ENCODE measurements at regions not wholly inside any gene's neighbourhood (a gene's known extent, or its start where the extent isn't known, plus 50 kb on each side); places are given as distances from the start of the nearest gene placed in this dataset.

- Mint-ChIP-seq H3K36me3 (ENCODE audit: unreplicated experiment) (no peaks in the 10 kb centered on the region), H3K4me3 (ENCODE audit: unreplicated experiment) (no peak overlapping the region), H3K9me3 (ENCODE audit: unreplicated experiment) (peaks cover 2% of the 10 kb centered on the region), H3K27me3 (ENCODE audit: unreplicated experiment) (peaks cover 7% of the 10 kb centered on the region), H3K4me1 (ENCODE audit: low read depth, unreplicated experiment) (no peaks in the 10 kb centered on the region), H3K27ac (ENCODE audit: unreplicated experiment) (no peak overlapping the region)
- DNase-seq = no peak
- no peak for TF ChIP-seq CTCF (IDR thresholded peaks at IDR 0.05; ENCODE audit: partially characterized antibody, unreplicated experiment)
Measured at GRCh38 chr4:189176002-189176401, 764.7 kb upstream of the FRG1 start.

- TF ChIP-seq CTCF (IDR thresholded peaks at IDR 0.05; ENCODE audit: partially characterized antibody, unreplicated experiment) = no peak
- no peak overlapping the region for H3K27ac Mint-ChIP-seq (ENCODE audit: unreplicated experiment)
- H3K4me3 Mint-ChIP-seq (ENCODE audit: unreplicated experiment) = no peak overlapping the region
- H3K27me3 Mint-ChIP-seq (ENCODE audit: unreplicated experiment) = peaks cover 7% of the 10 kb centered on the region
- no peaks in the 10 kb centered on the region for H3K36me3 Mint-ChIP-seq (ENCODE audit: unreplicated experiment)
- H3K9me3 Mint-ChIP-seq (ENCODE audit: unreplicated experiment) = peaks cover 2% of the 10 kb centered on the region
- no peaks in the 10 kb centered on the region for H3K4me1 Mint-ChIP-seq (ENCODE audit: low read depth, unreplicated experiment)
- DNase-seq = no peak
Measured at GRCh38 chr4:189177130-189177529, 763.5 kb upstream of the FRG1 start.

- Mint-ChIP-seq H3K4me1 (ENCODE audit: low read depth, unreplicated experiment) (no peaks in the 10 kb centered on the region), H3K27ac (ENCODE audit: unreplicated experiment) (no peak overlapping the region)
- no peak for DNase-seq
Measured at GRCh38 chr4:189178125-189178746, 762.4 kb upstream of the FRG1 start.

GRCh38 chr4:189185810-189186432 lies 754.8 kb upstream of the FRG1 start:
- Mint-ChIP-seq H3K27me3 (ENCODE audit: unreplicated experiment) (no peaks in the 10 kb centered on the region), H3K4me3 (ENCODE audit: unreplicated experiment) (no peak overlapping the region), H3K9me3 (ENCODE audit: unreplicated experiment) (no peaks in the 10 kb centered on the region), H3K4me1 (ENCODE audit: low read depth, unreplicated experiment) (no peaks in the 10 kb centered on the region), H3K36me3 (ENCODE audit: unreplicated experiment) (no peaks in the 10 kb centered on the region), H3K27ac (ENCODE audit: unreplicated experiment) (no peak overlapping the region)
- no peak for DNase-seq
- no peak for TF ChIP-seq CTCF (IDR thresholded peaks at IDR 0.05; ENCODE audit: partially characterized antibody, unreplicated experiment)

More at GRCh38 chr4:189178125-189178746, 762.4 kb upstream of the FRG1 start:
- Mint-ChIP-seq H3K27me3 (ENCODE audit: unreplicated experiment) (peaks cover 7% of the 10 kb centered on the region), H3K9me3 (ENCODE audit: unreplicated experiment) (peaks cover 2% of the 10 kb centered on the region), H3K36me3 (ENCODE audit: unreplicated experiment) (no peaks in the 10 kb centered on the region), H3K4me3 (ENCODE audit: unreplicated experiment) (no peak overlapping the region)
- no peak for TF ChIP-seq CTCF (IDR thresholded peaks at IDR 0.05; ENCODE audit: partially characterized antibody, unreplicated experiment)

- Mint-ChIP-seq H3K4me3 (ENCODE audit: unreplicated experiment) (no peak overlapping the region), H3K4me1 (ENCODE audit: low read depth, unreplicated experiment) (no peaks in the 10 kb centered on the region), H3K27ac (ENCODE audit: unreplicated experiment) (no peak overlapping the region), H3K9me3 (ENCODE audit: unreplicated experiment) (peaks cover 1% of the 10 kb centered on the region), H3K27me3 (ENCODE audit: unreplicated experiment) (no peaks in the 10 kb centered on the region), H3K36me3 (ENCODE audit: unreplicated experiment) (no peaks in the 10 kb centered on the region)
- no peak for DNase-seq
- TF ChIP-seq CTCF (IDR thresholded peaks at IDR 0.05; ENCODE audit: partially characterized antibody, unreplicated experiment) = no peak
Measured at GRCh38 chr4:189187531-189188052, 753.1 kb upstream of the FRG1 start.

All from glutamatergic neuron (in vitro differentiated cells).